ENCODE measurements at regions not wholly inside any gene's neighbourhood (a gene's known extent, or its start where the extent isn't known, plus 50 kb on each side); places are given as distances from the start of the nearest gene placed in this dataset.

DNA sequence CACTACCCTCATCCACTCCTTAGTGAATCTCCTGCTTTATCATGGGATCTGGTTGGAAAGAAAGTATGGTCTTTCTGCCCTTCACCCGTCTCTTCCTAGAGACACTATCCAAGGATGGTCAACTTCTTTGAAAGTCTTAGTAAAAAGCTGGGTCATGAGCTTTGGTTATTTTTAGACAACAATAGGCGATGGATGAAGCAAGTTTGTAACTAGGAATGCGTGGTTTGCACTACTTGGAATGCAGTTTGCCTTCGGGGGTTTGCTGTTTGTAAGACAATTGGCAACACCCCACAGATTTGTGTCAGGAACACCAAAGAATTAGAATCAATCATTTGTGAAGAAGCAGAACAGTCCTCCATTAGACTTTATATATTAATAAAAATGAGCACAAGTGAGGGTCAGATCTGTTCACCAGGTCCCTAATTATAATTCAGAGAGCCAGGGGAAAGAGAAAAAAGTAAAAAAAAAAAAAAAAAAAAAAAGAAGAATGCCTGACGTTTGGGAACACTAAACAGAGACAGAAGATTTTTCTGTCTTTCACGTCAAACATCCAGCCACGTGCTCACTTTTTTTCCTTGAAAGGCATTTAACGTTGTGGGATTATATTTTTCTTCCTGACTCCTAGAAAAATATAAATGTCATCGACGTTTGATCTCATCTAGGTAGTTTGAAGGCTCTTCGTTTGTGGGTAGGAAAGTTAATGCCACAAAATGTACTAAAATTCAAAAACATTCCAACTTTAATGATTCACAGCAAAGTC, 60.7 kb upstream of the BTG3 start:
- TF ChIP-seq MYC (CRISPR knock-in tag; IDR thresholded peaks at IDR 0.05; ENCODE audit: borderline replicate concordance) (no peak), KAT2B (IDR thresholded peaks at IDR 0.05; ENCODE audit: borderline replicate concordance, low read depth, low read length) (no peak), ZNF17 (CRISPR knock-in tag; IDR thresholded peaks at IDR 0.05) (no peak), JUND (CRISPR knock-in tag; IDR thresholded peaks at IDR 0.05) (no peak), STAG1 (CRISPR knock-in tag; IDR thresholded peaks at IDR 0.05) (no peak), ATM (IDR thresholded peaks at IDR 0.05; ENCODE audit: borderline replicate concordance) (no peak)
- TF ChIP-seq, protein P1, sequence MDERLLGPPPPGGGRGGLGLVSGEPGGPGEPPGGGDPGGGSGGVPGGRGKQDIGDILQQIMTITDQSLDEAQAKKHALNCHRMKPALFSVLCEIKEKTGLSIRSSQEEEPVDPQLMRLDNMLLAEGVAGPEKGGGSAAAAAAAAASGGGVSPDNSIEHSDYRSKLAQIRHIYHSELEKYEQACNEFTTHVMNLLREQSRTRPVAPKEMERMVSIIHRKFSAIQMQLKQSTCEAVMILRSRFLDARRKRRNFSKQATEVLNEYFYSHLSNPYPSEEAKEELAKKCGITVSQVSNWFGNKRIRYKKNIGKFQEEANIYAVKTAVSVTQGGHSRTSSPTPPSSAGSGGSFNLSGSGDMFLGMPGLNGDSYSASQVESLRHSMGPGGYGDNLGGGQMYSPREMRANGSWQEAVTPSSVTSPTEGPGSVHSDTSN (CRISPR knock-in tag; IDR thresholded peaks at IDR 0.05) = no peak
- TF ChIP-seq, protein P2, sequence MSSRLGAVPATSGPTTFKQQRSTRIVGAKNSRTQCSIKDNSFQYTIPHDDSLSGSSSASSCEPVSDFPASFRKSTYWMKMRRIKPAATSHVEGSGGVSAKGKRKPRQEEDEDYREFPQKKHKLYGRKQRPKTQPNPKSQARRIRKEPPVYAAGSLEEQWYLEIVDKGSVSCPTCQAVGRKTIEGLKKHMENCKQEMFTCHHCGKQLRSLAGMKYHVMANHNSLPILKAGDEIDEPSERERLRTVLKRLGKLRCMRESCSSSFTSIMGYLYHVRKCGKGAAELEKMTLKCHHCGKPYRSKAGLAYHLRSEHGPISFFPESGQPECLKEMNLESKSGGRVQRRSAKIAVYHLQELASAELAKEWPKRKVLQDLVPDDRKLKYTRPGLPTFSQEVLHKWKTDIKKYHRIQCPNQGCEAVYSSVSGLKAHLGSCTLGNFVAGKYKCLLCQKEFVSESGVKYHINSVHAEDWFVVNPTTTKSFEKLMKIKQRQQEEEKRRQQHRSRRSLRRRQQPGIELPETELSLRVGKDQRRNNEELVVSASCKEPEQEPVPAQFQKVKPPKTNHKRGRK (CRISPR knock-in tag; IDR thresholded peaks at IDR 0.05) = no peak
- TF ChIP-seq, protein P3, sequence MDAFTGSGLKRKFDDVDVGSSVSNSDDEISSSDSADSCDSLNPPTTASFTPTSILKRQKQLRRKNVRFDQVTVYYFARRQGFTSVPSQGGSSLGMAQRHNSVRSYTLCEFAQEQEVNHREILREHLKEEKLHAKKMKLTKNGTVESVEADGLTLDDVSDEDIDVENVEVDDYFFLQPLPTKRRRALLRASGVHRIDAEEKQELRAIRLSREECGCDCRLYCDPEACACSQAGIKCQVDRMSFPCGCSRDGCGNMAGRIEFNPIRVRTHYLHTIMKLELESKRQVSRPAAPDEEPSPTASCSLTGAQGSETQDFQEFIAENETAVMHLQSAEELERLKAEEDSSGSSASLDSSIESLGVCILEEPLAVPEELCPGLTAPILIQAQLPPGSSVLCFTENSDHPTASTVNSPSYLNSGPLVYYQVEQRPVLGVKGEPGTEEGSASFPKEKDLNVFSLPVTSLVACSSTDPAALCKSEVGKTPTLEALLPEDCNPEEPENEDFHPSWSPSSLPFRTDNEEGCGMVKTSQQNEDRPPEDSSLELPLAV (CRISPR knock-in tag; conservative IDR thresholded peaks at IDR 0.05; ENCODE audit: low read depth) = no peak
- TF ChIP-seq, protein P4, sequence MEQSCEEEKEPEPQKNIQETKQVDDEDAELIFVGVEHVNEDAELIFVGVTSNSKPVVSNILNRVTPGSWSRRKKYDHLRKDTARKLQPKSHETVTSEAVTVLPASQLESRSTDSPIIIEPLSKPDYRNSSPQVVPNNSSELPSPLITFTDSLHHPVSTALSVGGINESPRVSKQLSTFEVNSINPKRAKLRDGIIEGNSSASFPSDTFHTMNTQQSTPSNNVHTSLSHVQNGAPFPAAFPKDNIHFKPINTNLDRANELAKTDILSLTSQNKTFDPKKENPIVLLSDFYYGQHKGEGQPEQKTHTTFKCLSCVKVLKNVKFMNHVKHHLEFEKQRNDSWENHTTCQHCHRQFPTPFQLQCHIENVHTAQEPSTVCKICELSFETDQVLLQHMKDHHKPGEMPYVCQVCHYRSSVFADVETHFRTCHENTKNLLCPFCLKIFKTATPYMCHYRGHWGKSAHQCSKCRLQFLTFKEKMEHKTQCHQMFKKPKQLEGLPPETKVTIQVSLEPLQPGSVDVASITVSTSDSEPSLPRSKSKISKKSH (CRISPR knock-in tag; IDR thresholded peaks at IDR 0.05; ENCODE audit: borderline replicate concordance) = no peak
